Adrenal gland (tissue), 9 donors: ENCODE measurements at regions not wholly inside any gene's neighbourhood (a gene's known extent, or its start where the extent isn't known, plus 50 kb on each side); places are given as distances from the start of the nearest gene placed in this dataset.

Experiments
- DNase-seq, 7 donors: peaks; one replicate each; pipeline ENCODE4 v3.0.0-alpha.2; 2019 to 2020
- H3K27ac ChIP-seq, 5 donors: fragments of 200-600 bp; sonication (generic) in 4 of 5; 1 replicate in 3 of 5; 2 replicates in 2 of 5; pipeline versions ENCODE4 v1.5.1 to v1.8.0; 2016 to 2020; ENCODE audit warnings: mild to moderate bottlenecking in 1 of 5
- H3K27me3 ChIP-seq: fragments of 200-600 bp; 2 replicates; pipeline ENCODE4 v1.8.0; 2021
- H3K36me3 ChIP-seq, 2 donors: fragments of 200-600 bp; replicated peaks in 1 of 2; 1 replicate in 1 of 2; 2 replicates in 1 of 2; pipeline versions ENCODE4 v1.5.1 to v1.8.0; 2018 to 2022
- H3K4me1 ChIP-seq, 2 donors: fragments of 200-600 bp; replicated peaks in 1 of 2; 1 replicate in 1 of 2; 2 replicates in 1 of 2; pipeline versions ENCODE4 v1.5.1 to v1.8.0; 2018 to 2021
- H3K4me3 ChIP-seq, 4 donors: fragments of 200-600 bp; sonication (generic) in 3 of 4; one replicate each; pipeline ENCODE4 v1.5.1; 2016 to 2018
- H3K9me3 ChIP-seq, 3 donors: fragments of 200-600 bp; sonication (generic) in 1 of 3; replicated peaks in 1 of 3; 1 replicate in 2 of 3; 2 replicates in 1 of 3; pipeline versions ENCODE4 v1.5.1 to v1.8.0; 2016 to 2021
- CTCF ChIP-seq, 6 experiments: fragments of 450-650 bp in 4 of 6; fragments of 200-600 bp in 2 of 6; sonication (generic) in 1 of 6; IDR thresholded peaks; 1 replicate in 5 of 6; 2 replicates in 1 of 6; pipeline versions ENCODE4 v1.5.1 to v1.8.0; 2016 to 2021; ENCODE audit warnings: antibody characterized with exemption in 6 of 6, mild to moderate bottlenecking in 2 of 6, moderate library complexity in 1 of 6
- POLR2A ChIP-seq, 2 donors: fragments of 450-650 bp; IDR thresholded peaks; one replicate each; pipeline ENCODE4 v1.6.1; 2017; ENCODE audit warnings: antibody characterized with exemption in 2 of 2, mild to moderate bottlenecking in 2 of 2, moderate library complexity in 1 of 2
- WGBS, 4 donors: extraction: QIAGEN DNeasy Blood & Tissue Kit in 2 of 4; methylation state at CpG; one replicate each; pipeline versions ENCODE4 v1.1.5 to v1.1.7; 2013 to 2017; 5-methylcytosine and 5-hydroxymethylcytosine counted together
- intact Hi-C, 2 donors: fragments of 100-400 bp; cut with DNase I; formaldehyde crosslinking; loops; one replicate each; pipeline versions ENCODE4 v1.14.1 to v1.15.0; 2022 to 2023
- donor health status: healthy with polysubstance abuse.
- donor health status: Bipolar disorder and iron deficiency.
- donor health status: DM: yes; HTN: yes; CAD: no.
- donor health status: DM: no; HTN: no; CAD: no.
- donor health status: DM: no; HTN: no; CAD: no.

- Histone ChIP-seq H3K27me3 (no peaks in the 10 kb centered on the region), H3K36me3 (no peaks in the 10 kb centered on the region), H3K27ac (no peak overlapping the region), H3K4me3 (no peak overlapping the region), H3K4me1 (no peaks in the 10 kb centered on the region), H3K9me3 (no peaks in the 10 kb centered on the region)
- 77 to 90% (median 81%) methylated on average over 3 of the region's 3 CpGs for WGBS, 4 donors
- no peak for TF ChIP-seq POLR2A (IDR thresholded peaks at IDR 0.05)
- TF ChIP-seq CTCF (IDR thresholded peaks at IDR 0.05) = no peak
- DNase-seq = no peak
- intact Hi-C loops = no loop called here
Observed at GRCh38 chr12:17595111-17595510, 494.9 kb downstream of the RERGL start.

DNA sequence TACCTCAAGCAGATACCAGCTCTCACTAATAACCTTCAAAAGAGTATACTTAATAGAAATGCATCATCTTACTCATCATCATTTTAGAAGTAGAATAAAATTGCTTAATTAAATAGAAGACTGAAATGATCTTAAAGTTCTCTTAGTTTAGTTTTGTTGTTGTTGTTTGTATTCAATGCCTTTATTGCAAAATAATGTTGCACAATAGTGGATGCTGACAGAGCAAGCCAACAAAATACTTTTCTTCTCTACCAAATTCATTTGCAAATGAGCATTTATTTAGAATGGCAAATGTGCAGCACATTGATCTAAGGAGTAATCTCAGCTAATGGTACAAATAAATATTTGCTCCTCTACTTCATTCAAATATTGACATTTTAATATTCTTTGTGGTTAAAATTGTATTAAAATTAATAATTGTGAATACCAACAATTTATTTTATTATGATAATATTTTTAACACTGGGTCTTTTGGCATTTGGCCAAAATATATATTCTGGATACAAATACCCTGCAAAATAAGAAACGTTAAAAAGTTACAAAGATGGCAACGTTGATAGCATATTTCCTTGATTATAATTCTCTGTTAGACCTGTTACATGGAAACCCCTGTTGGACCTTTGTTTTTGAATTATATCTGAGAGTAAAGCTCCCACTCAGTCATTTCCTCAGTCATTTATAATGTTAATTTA lies 496.1 kb downstream of the RERGL start:
- DNase-seq = no peak
- Histone ChIP-seq H3K9me3 (no peaks in the 10 kb centered on the region), H3K4me1 (no peaks in the 10 kb centered on the region), H3K27ac (no peak overlapping the region), H3K4me3 (no peak overlapping the region), H3K36me3 (no peaks in the 10 kb centered on the region), H3K27me3 (no peaks in the 10 kb centered on the region)
- TF ChIP-seq POLR2A (IDR thresholded peaks at IDR 0.05) (no peak), CTCF (IDR thresholded peaks at IDR 0.05) (no peak)
- WGBS, 4 donors = 47 to 67% (median 62%) methylated on average over 2 of the region's 2 CpGs
- intact Hi-C loops = no loop called here

DNA sequence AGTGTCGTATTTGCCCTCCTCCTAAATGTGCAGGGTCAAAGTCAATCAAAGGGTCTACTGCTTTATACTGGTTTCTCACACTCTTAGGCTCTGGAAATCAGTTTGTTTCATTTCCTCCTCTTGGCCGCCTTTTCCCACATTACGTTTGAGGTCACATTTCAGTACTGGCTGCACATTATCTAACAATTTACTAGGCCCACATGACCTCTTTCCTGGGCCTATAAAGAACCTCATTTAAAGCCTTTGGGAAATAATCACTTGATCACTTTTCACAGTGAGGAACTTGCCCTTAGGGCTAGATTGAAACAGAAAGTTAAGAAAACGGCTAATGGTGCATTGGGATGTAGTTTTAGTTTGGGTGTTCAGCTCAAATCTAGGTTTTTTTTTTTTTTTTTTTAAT lies 497.5 kb downstream of the RERGL start:
- no peaks in the 10 kb centered on the region for H3K27me3 ChIP-seq
- no peak overlapping the region for H3K4me3 ChIP-seq
- no peak for DNase-seq
- H3K4me1 ChIP-seq = no peaks in the 10 kb centered on the region
- H3K27ac ChIP-seq = no peak overlapping the region
- no peaks in the 10 kb centered on the region for H3K36me3 ChIP-seq
- 68 to 89% (median 70%) methylated on average over 4 of the region's 4 CpGs for WGBS, 4 donors
- no peaks in the 10 kb centered on the region for H3K9me3 ChIP-seq
- no peak for TF ChIP-seq CTCF (IDR thresholded peaks at IDR 0.05)
- intact Hi-C loops = no loop called here

GRCh38 chr12:17591005-17591681 lies 498.9 kb downstream of the RERGL start:
- intact Hi-C loops = no loop called here
- WGBS, 4 donors = 84 to 88% (median 85%) methylated on average over 4 of the region's 4 CpGs

More at GRCh38 chr12:17591005-17591681, 498.9 kb downstream of the RERGL start:
- H3K4me3 ChIP-seq = no peak overlapping the region
- no peaks in the 10 kb centered on the region for H3K36me3 ChIP-seq
- no peak for DNase-seq
- no peak overlapping the region for H3K27ac ChIP-seq
- TF ChIP-seq CTCF (IDR thresholded peaks at IDR 0.05) (no peak), POLR2A (IDR thresholded peaks at IDR 0.05) (no peak)
- H3K9me3 ChIP-seq = no peaks in the 10 kb centered on the region
- no peaks in the 10 kb centered on the region for H3K27me3 ChIP-seq
- no peaks in the 10 kb centered on the region for H3K4me1 ChIP-seq
